ENCODE measurements at regions not wholly inside any gene's neighbourhood (a gene's known extent, or its start where the extent isn't known, plus 50 kb on each side); places are given as distances from the start of the nearest gene placed in this dataset.

DNA sequence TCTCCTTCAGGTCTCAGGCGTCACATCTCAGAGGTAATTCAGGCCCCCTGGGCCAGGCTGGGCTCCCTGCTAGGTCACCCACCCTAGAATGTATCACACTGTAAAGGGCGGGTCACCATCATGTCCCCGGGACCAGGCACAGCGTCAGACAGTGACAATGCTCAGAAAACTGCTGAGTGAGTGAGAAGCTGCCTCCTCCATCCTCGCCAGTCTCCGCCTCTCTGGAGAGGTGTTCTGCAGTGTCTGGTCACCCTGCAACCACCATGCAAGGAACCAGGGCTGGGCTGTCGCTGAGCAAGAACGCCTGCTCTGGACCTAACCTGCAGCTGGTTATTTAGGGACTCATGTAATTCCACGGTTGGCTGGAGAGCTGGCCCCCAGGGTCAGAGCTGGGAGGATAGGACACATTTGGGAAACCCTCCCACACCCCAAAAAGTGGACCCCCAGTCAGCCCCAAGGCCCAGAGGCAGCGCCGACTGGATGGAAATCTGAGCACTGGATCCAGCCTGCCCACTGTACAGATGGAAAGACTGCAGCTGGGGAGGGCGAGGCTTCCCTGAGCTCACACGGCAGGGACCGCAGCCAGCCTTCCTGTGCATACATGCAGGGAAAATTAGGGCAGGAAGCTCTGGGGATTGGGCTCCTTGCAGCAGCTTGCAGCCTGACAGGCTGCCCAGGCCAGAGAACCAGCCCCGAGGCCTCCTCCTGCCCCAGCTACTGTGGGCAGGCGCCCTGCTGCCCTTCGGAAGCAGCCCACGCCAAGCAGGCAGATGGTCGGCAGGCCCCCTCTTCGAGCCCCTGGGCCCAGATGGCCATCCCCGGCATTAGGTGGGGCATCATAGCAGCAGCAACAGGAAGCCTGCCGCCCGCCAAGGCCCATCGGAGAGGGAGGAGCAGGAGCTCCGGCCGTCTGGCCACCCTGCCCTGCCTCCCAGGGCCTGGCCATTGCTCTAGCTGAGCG, 105.4 kb upstream of the ZMIZ1 start:
- no peaks in the 10 kb centered on the region for H3K79me2 ChIP-seq (ENCODE audit: control insufficient read depth, insufficient read depth, low read length)
- no peak overlapping the region for H3K9ac ChIP-seq (ENCODE audit: low read length)
- H3K79me1 ChIP-seq (ENCODE audit: low read length) = no peaks in the 10 kb centered on the region
- H2BK120ac ChIP-seq (ENCODE audit: low read depth, low read length) = no peak overlapping the region
- peak overlapping the region; percentile 10 for H3K4ac ChIP-seq (ENCODE audit: low read depth, low read length)
- peak overlapping the region; percentile 40 for H3K56ac ChIP-seq (ENCODE audit: low read length)
- no peak overlapping the region for H3K27ac ChIP-seq (ENCODE audit: low read depth, low read length)
- no peak overlapping the region for H3K4me3 ChIP-seq (ENCODE audit: low read length)
- peaks cover 15% of the 10 kb centered on the region for H3K4me1 ChIP-seq (ENCODE audit: control insufficient read depth, low read depth, low read length)
- peak; percentile 28 for DNase-seq
- H3K18ac ChIP-seq (ENCODE audit: low read length) = no peak overlapping the region
- no CpG with 5 or more reads among the region's 27 CpGs for WGBS (ENCODE audit: extremely low coverage, insufficient coverage, low lambda C conversion rate)
- H2BK15ac ChIP-seq (replicated peaks; ENCODE audit: low read depth) = no peak overlapping the region
- H2BK5ac ChIP-seq (ENCODE audit: low read length) = peak overlapping the region; percentile 31
- H3K23ac ChIP-seq (ENCODE audit: low read length) = no peak overlapping the region
- no peaks in the 10 kb centered on the region for H3K36me3 ChIP-seq (ENCODE audit: control insufficient read depth, insufficient read depth, low read length)
- no peak overlapping the region for H4K8ac ChIP-seq (ENCODE audit: low read depth, low read length)
- H3K4me2 ChIP-seq (ENCODE audit: low read length) = no peak overlapping the region
- no peaks in the 10 kb centered on the region for H3K27me3 ChIP-seq (ENCODE audit: insufficient read depth, low read length, poor library complexity)
- peak overlapping the region; percentile 45 for H2AK5ac ChIP-seq (ENCODE audit: low read length)
- H4K5ac ChIP-seq (ENCODE audit: low read length) = no peak overlapping the region

DNA sequence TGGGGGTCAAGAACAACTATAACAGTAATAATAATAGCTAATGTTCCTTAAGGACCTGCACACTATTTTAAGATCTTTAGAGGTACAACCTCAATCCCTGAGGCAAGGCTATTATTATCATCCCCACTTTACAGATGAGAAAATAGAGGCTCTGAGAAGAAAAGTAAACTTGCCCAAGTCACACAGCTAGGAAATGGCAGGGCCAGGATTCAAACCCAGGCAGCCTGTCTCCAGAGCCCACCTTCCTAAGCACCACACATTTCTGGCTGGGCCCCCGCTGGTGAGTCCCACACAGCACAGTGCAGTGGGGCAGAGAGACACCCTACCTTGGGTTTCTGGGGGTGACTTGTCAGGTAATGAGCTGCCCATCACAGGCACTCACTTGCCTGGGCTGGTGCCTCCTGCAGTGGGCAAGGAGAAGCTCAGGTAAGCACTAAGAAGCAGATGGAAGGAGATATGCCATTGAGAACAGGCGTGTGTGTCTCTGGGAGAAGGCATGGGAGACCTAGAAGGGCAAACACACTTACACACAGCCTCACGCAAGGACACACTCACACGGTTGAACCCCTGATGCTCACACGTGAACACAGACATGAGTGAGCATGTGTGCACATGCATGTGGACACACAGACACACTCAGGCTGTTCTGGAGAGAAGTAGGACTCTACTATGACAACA, 104.4 kb upstream of the ZMIZ1 start:
- Histone ChIP-seq H3K4me1 (ENCODE audit: control insufficient read depth, low read depth, low read length) (peaks cover 15% of the 10 kb centered on the region), H2BK5ac (ENCODE audit: low read length) (peak overlapping the region; percentile 81), H3K79me1 (ENCODE audit: low read length) (no peaks in the 10 kb centered on the region), H2BK120ac (ENCODE audit: low read depth, low read length) (peak overlapping the region; percentile 1), H3K4me2 (ENCODE audit: low read length) (no peak overlapping the region), H3K27ac (ENCODE audit: low read depth, low read length) (no peak overlapping the region), H3K36me3 (ENCODE audit: control insufficient read depth, insufficient read depth, low read length) (no peaks in the 10 kb centered on the region), H3K27me3 (ENCODE audit: insufficient read depth, low read length, poor library complexity) (no peaks in the 10 kb centered on the region), H3K9ac (ENCODE audit: low read length) (no peak overlapping the region), H4K5ac (ENCODE audit: low read length) (no peak overlapping the region), H3K18ac (ENCODE audit: low read length) (no peak overlapping the region), H2AK5ac (ENCODE audit: low read length) (peak overlapping the region; percentile 19), H3K56ac (ENCODE audit: low read length) (peak overlapping the region; percentile 51), H3K4me3 (ENCODE audit: low read length) (no peak overlapping the region), H4K8ac (ENCODE audit: low read depth, low read length) (no peak overlapping the region), H3K23ac (ENCODE audit: low read length) (no peak overlapping the region), H3K4ac (ENCODE audit: low read depth, low read length) (peak overlapping the region; percentile 7), H3K79me2 (ENCODE audit: control insufficient read depth, insufficient read depth, low read length) (no peaks in the 10 kb centered on the region), H2BK15ac (replicated peaks; ENCODE audit: low read depth) (no peak overlapping the region)
- WGBS (ENCODE audit: extremely low coverage, insufficient coverage, low lambda C conversion rate) = no CpG with 5 or more reads among the region's 5 CpGs
- DNase-seq = peak; percentile 24

DNA sequence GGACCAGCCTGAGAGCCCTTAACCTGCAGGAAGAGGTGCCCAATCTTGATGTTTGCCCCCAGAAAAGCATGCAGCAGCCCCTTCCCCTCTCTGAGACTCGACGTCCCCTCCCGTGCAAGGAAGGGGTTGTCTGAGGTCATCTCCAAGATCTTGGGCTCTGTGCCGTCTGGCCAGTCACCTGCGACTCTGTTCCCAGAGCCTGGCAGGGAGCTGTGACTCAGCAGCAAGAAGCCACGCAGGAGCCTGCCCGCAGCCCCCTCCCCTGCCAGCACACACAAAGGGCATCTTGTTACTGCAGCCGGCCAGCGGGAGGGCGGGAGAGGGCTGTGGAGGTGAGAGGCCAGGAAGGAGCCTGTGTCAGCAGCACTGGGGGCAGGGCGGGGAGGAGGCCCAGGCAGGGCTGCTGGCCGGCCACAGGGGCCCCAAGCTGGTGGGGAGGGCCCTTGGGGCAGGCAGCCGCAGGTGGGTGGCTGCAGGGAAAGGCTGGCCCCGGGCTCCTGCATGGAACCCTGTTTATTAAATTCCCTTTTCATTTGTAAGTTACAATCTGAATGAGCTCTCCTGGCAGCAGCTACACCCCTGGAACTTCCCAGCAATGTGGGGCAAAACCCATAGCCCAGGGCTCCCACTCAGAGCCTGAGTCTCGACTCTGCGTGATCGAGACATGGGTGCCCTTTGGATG, 103.7 kb upstream of the ZMIZ1 start:
- WGBS (ENCODE audit: extremely low coverage, insufficient coverage, low lambda C conversion rate) = no CpG with 5 or more reads among the region's 17 CpGs
- Histone ChIP-seq H2BK120ac (ENCODE audit: low read depth, low read length) (peak overlapping the region; percentile 78), H3K4me2 (ENCODE audit: low read length) (no peak overlapping the region), H3K4me1 (ENCODE audit: control insufficient read depth, low read depth, low read length) (peaks cover 15% of the 10 kb centered on the region), H3K23ac (ENCODE audit: low read length) (no peak overlapping the region), H2BK15ac (replicated peaks; ENCODE audit: low read depth) (no peak overlapping the region), H4K8ac (ENCODE audit: low read depth, low read length) (no peak overlapping the region), H3K9ac (ENCODE audit: low read length) (peak overlapping the region; percentile 22), H3K56ac (ENCODE audit: low read length) (peak overlapping the region; percentile 68), H3K4me3 (ENCODE audit: low read length) (no peak overlapping the region), H4K5ac (ENCODE audit: low read length) (no peak overlapping the region), H3K79me1 (ENCODE audit: low read length) (no peaks in the 10 kb centered on the region), H3K79me2 (ENCODE audit: control insufficient read depth, insufficient read depth, low read length) (no peaks in the 10 kb centered on the region), H3K4ac (ENCODE audit: low read depth, low read length) (peak overlapping the region; percentile 46), H3K27me3 (ENCODE audit: insufficient read depth, low read length, poor library complexity) (no peaks in the 10 kb centered on the region), H2BK5ac (ENCODE audit: low read length) (peak overlapping the region; percentile 81), H2AK5ac (ENCODE audit: low read length) (peak overlapping the region; percentile 19), H3K36me3 (ENCODE audit: control insufficient read depth, insufficient read depth, low read length) (no peaks in the 10 kb centered on the region), H3K18ac (ENCODE audit: low read length) (no peak overlapping the region), H3K27ac (ENCODE audit: low read depth, low read length) (no peak overlapping the region)
- DNase-seq = peak; percentile 97

DNA sequence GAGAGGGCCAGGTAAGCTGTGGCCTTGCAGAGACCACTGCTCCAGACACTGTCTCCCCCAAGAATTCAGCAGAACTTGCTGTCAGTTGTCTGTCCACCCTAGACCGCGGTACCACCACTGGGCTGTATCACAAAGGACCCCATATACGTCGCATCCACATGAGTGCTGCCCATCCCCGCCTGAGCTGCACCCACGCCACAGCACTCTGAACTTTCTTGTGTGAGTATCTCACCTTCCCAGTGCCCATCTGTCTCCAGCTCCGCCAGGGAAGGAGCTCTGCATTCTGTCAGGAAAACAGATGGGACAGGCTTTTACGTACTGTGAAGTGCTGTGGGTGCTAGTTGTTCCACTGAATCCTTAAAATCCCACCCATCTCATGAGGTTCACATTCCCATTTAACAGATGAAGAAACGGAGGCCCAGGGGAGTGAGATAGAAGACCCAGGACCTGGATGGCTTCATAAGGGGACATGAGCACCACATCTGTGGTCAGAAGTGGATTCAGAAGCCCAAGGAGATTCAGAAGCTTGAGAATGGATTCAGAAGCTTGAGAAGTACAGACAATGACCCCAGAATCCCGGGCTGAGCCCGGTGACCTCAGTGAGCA, 102.5 kb upstream of the ZMIZ1 start:
- H2BK15ac ChIP-seq (replicated peaks; ENCODE audit: low read depth) = no peak overlapping the region
- peak overlapping the region; percentile 68 for H3K56ac ChIP-seq (ENCODE audit: low read length)
- no peak overlapping the region for H2BK5ac ChIP-seq (ENCODE audit: low read length)
- H3K4me2 ChIP-seq (ENCODE audit: low read length) = no peak overlapping the region
- H3K4ac ChIP-seq (ENCODE audit: low read depth, low read length) = peak overlapping the region; percentile 20
- H3K79me1 ChIP-seq (ENCODE audit: low read length) = no peaks in the 10 kb centered on the region
- H3K4me3 ChIP-seq (ENCODE audit: low read length) = no peak overlapping the region
- WGBS (ENCODE audit: extremely low coverage, insufficient coverage, low lambda C conversion rate) = no CpG with 5 or more reads among the region's 11 CpGs
- peak overlapping the region; percentile 87 for H2AK5ac ChIP-seq (ENCODE audit: low read length)
- no peak overlapping the region for H3K18ac ChIP-seq (ENCODE audit: low read length)
- H3K9ac ChIP-seq (ENCODE audit: low read length) = peak overlapping the region; percentile 7
- no peaks in the 10 kb centered on the region for H3K36me3 ChIP-seq (ENCODE audit: control insufficient read depth, insufficient read depth, low read length)
- H3K4me1 ChIP-seq (ENCODE audit: control insufficient read depth, low read depth, low read length) = peaks cover 13% of the 10 kb centered on the region
- DNase-seq = no peak
- no peak overlapping the region for H2BK120ac ChIP-seq (ENCODE audit: low read depth, low read length)
- no peak overlapping the region for H4K5ac ChIP-seq (ENCODE audit: low read length)
- no peaks in the 10 kb centered on the region for H3K79me2 ChIP-seq (ENCODE audit: control insufficient read depth, insufficient read depth, low read length)
- no peaks in the 10 kb centered on the region for H3K27me3 ChIP-seq (ENCODE audit: insufficient read depth, low read length, poor library complexity)
- H4K8ac ChIP-seq (ENCODE audit: low read depth, low read length) = no peak overlapping the region
- no peak overlapping the region for H3K23ac ChIP-seq (ENCODE audit: low read length)
- no peak overlapping the region for H3K27ac ChIP-seq (ENCODE audit: low read depth, low read length)

DNA sequence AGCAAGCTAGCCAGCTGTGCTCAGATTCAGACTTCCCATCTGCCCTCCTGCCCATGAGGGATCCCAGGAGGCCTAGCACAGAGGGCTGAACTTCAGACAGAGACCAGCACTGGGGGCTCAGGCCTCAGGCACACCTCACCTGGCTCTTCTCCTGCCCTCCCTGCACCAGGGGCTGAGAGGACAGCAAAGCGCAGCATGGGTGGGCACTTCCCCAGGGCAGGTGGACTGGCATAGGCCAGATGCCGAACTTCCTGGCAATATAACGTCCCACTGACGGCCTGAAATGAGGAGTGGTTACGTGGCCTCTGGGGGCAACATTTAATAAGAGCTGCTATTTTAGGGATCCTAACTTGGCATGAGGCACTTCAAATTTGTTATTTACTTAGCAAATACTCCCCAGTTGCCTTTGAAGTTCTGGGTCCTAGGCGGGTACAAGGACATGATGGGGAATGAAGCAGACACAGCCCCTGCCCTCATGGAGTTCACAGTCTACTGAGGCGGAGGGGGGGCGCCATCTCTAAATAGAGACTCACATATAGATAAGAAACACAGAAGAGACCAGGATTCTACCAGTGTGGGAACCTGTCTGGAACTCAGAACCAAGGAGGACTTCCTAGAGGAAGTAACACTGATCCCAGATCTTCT, 101.8 kb upstream of the ZMIZ1 start:
- peak overlapping the region; percentile 83 for H2AK5ac ChIP-seq (ENCODE audit: low read length)
- peak overlapping the region; percentile 20 for H3K4ac ChIP-seq (ENCODE audit: low read depth, low read length)
- H4K8ac ChIP-seq (ENCODE audit: low read depth, low read length) = no peak overlapping the region
- no peak overlapping the region for H3K4me2 ChIP-seq (ENCODE audit: low read length)
- no peak overlapping the region for H4K5ac ChIP-seq (ENCODE audit: low read length)
- H3K23ac ChIP-seq (ENCODE audit: low read length) = no peak overlapping the region
- no peaks in the 10 kb centered on the region for H3K36me3 ChIP-seq (ENCODE audit: control insufficient read depth, insufficient read depth, low read length)
- no peak overlapping the region for H3K4me3 ChIP-seq (ENCODE audit: low read length)
- peaks cover 10% of the 10 kb centered on the region for H3K4me1 ChIP-seq (ENCODE audit: control insufficient read depth, low read depth, low read length)
- no peak overlapping the region for H2BK5ac ChIP-seq (ENCODE audit: low read length)
- DNase-seq = no peak
- no peak overlapping the region for H2BK15ac ChIP-seq (replicated peaks; ENCODE audit: low read depth)
- no peaks in the 10 kb centered on the region for H3K79me2 ChIP-seq (ENCODE audit: control insufficient read depth, insufficient read depth, low read length)
- no peak overlapping the region for H3K18ac ChIP-seq (ENCODE audit: low read length)
- H2BK120ac ChIP-seq (ENCODE audit: low read depth, low read length) = no peak overlapping the region
- H3K79me1 ChIP-seq (ENCODE audit: low read length) = no peaks in the 10 kb centered on the region
- no peaks in the 10 kb centered on the region for H3K27me3 ChIP-seq (ENCODE audit: insufficient read depth, low read length, poor library complexity)
- H3K27ac ChIP-seq (ENCODE audit: low read depth, low read length) = no peak overlapping the region
- no CpG with 5 or more reads among the region's 8 CpGs for WGBS (ENCODE audit: extremely low coverage, insufficient coverage, low lambda C conversion rate)
- no peak overlapping the region for H3K9ac ChIP-seq (ENCODE audit: low read length)
- H3K56ac ChIP-seq (ENCODE audit: low read length) = peak overlapping the region; percentile 17

Measured in mesendoderm (in vitro differentiated cells).